CD1c-positive myeloid dendritic cell (primary cell): ENCODE measurements at regions not wholly inside any gene's neighbourhood (a gene's known extent, or its start where the extent isn't known, plus 50 kb on each side); places are given as distances from the start of the nearest gene placed in this dataset.

Experiments used
- DNase-seq: peaks from one replicate; pipeline ENCODE4 v3.0.0-alpha.2; 2016; ENCODE audit errors: extremely low spot score

DNA sequence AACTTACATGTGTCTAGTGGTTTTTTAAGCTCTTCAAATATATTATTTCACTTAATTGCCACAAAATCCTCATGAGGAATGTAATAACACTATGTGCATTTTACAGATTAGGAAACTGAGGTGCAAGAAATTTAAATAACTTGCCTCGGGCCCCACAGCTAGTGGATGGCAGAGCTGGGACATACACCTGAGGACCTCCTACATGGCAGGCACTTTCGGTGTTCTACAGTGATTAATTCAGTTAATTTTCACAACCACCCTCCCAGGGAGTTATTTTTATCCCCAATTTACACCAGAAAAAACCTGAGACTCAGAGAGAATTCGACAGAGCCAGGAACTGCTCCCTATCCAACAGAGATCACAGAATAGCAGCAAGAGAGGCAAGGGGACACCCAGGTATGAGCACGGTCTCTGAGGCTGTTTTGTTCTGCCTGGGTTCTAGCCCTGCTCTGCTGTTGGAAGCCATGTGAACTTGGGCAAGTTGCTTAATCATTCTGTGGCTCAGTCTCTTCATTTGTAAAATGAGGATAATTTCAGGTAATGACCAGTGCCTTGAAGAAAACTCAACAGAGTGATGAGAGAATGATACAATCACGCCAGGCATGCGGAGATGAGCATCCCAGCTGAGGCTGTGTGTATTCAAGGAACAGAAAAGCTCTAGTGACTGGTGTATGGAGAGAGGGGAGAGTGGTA, 82.3 kb downstream of the MYCN start:
- DNase-seq, result no peak

DNA sequence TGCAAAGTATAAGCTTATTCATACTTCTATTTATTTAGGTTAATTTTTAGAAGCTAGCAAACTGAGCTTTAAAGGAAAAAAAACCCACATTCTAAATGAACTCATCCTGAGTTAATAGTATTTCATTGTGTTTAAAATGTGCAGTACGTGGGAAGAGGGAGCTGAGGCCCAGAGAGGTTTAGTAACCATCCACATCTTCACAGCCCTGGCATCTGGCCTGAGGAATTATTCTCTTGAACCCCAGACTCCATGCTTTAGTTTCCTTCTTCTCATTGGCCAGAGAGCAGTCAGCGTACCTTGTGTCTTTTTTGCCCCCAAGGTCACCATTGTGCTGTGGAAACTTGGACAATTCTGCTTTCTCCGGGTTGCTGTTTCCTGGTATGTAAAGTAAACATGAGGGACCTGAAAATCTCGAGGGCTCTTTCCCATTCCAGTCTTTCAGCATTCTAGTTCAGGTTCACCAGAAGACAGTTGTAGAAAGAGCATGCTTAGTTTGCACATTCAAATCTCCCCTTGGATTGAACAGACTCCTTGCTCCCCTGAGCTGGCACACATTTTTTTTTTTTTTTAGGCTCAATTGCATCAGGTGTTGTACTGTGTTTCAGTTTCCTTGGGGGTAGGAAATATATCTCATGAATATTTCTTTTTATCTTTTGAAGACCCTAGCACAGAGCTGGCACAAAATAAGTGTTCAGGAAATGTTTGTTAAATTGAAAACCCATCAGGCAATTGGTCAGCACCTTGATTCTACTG, 81.4 kb downstream of the MYCN start:
- DNase-seq, result no peak

DNA sequence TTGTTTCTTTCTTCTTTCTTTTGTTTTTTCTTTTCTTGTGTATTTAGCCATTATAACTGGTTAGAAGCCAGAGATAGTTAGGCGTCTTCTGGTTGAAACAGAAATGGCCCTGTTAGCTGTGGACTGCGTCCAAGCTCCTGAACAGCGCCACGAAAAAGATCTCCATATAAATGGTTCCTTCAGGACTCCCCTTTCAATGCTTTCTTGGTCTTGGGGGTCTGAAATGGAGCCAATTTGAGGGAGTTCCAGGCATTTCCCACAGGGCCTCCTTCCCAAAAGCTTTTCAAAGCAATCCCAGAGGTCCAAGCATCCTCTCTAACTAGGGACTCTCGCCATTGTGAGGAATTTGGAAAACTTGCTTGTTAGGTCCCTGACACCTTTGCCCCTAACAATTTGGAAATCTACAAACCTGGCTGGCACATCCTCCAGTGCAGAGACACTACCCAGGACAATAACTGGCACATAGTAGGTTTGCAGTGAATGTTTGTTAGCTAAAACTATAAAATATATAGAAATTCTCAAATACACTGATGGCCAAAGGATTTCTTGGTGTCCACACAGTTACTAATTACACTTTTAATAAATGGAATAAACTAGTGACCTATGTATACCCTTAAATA, 80.1 kb downstream of the MYCN start:
- DNase-seq, result no peak

DNA sequence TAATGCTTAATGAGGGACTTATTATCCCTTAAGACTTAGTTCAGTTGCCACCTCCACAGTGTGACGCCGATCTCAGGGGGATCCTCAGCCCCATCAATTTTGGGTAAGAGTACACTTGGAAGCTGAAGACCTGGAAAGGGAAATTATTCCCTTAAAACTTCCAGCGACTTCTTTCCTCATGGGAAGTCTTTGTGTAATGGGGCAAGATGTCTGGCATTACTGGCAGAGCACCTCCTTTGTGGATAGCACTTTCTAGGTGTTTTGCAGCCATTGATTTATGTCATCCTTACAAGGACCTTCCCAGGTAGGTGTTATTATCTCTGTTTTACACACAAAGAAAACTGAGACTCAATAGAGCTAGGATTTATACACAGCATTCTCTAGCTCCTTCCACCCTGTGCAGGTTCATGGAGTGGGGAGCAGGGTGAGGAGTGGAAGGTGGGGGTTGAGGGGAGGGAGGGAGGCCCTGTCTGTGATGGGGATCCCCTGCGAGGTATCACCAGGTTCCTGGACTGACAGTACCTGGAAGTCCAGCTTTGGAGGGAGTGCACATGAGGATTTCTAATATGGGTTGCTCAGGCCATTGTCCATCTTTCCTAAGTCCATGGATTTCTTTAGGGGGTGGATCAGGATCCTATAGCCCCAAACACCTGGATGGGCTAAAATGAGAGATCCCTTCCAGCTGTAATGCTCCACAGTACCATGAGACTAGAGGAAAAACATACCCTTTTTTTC, 79.4 kb downstream of the MYCN start:
- DNase-seq, result no peak

DNA sequence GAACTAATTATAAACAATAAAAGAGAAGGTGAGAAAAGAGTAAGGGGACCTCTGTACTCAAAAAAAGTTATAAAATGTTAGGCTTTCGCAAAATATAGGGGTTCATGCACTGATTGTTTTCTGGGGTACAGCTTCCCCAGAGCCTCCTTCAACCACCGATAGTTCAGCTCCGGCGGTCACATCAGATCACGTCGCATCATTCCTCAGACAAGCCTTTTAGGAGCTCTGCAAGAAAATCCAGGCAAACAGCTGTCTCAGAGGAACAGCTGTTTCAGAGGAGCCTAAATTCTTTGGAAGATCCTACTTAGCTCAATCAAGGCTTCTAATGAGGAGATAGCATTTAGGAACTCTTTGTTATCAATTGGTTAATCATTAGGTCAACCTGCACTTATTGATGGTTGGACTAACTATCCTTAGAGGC, 78.7 kb downstream of the MYCN start:
- no peak for DNase-seq

DNA sequence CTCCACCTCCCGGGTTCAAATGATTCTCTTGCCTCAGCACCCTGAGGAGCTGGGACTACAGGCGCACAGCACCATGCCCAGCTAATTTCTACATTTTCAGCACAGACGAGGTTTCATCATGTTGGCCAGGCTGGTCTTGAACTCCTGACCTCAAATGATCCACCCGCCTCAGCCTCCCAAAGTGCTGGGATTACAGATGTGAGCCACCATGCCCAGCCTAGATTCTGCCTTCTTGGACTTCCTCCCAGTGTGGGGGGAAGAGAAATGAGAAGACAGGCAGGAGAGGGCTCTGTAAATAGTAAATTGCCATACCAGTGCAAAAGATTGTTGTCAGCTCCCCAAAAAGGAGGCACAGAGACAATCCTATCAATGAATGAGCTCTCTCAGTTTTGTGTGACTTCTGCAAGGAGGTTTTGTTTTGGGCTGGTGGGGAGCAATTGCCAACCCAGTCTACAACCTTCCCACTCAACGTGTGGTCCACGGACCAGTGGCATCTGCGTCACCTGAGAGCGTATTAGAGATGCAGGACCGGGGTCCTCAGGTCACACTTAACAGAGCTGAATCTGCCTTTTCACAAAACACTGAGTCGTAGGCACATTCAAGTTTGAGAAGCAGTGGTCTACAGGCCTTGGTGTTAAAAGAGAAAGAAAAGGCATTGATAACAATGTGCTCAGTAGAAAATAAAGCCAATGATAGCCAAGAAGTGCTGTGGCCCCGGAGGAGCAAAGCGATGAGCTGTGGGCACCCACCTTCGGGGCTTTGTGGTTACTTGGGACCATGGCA, 78.1 kb downstream of the MYCN start:
- DNase-seq, result no peak

DNA sequence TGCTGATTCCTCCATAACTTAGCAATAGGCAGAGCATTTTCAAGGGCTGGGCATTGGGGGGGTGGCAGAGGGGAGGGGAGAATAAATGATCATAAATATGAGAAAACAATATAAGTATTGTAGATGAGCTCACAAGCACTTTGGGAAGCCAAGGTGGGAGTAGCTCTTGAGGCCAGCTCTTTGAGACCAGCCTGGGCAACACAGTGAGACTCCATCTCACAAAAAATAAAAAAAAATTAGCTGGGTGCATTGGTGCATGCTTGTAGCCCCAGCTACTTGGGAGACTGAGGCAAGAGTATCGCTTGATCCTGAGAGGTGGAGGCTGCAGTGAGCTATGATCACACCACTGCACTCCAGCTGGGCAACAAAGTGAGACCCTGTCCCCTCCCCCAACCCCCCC, 75.9 kb downstream of the MYCN start:
- DNase-seq, result no peak

DNA sequence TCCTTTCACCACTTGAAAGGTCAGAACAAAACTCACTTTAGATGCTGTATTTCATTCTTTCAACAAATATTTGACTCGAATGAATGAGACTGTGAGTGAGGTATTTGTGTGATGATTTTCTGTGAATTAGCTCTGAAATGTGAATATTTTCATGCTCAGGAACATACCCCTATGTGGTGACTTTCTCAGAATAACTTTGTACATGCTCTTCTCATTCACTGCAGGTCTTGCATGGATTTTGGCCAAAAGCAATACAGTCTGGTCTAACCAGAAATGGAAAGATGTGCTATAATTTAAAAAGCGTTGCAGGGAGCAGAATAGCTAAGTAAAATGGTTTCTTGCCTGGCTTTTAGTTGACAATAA, 75.5 kb downstream of the MYCN start:
- no peak for DNase-seq

DNA sequence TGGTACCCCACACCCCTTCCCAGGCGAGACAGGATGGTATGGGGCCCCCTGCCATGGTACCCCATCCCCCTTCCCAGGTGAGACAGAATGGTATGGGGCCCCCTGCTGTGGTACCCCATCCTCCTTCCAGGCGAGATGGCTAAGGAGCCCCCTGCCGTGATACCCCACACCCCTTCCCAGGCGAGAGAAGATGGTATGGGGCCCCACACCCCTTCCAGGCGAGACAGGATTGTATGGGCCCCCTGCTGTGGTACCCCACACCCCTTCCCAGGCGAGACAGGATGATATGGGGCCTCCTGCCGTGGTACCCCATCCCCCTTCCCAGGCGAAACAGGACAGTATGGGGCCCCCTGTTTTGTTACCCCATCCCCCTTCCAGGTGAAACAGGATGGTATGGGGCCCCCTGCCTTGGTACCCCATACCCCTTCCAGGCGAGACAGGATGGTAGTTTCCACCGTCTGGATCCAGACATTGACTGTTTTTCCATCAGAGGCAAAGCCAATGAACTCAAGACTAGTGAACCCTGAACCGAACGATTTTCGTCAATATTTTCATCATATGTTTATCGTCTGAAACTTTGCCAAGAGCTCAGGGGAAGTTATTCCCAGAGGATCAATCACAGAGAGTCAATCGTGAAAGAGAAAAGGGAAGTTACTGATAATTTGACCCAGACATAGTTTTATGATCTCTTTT, 75.0 kb downstream of the MYCN start:
- DNase-seq, result no peak

DNA sequence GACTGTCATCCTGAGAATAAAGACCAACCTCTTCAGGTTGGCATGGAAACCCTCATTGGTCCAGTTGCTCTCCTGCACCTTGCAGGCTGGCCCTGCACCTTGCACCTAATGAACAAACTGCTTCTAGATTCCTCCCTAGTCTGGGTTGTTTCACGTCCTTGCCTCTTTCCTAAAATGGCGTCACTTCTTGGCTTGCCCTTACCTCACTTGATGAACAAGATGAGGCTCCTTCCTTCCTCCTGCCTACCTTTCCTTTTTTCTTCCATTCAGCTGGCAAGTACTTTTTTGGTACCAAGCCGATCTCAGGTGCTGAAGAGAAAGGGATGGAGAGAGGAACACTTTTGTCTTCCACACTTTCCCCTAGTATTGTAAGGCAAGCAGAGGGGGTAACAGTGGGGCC, 74.5 kb downstream of the MYCN start:
- no peak for DNase-seq

DNA sequence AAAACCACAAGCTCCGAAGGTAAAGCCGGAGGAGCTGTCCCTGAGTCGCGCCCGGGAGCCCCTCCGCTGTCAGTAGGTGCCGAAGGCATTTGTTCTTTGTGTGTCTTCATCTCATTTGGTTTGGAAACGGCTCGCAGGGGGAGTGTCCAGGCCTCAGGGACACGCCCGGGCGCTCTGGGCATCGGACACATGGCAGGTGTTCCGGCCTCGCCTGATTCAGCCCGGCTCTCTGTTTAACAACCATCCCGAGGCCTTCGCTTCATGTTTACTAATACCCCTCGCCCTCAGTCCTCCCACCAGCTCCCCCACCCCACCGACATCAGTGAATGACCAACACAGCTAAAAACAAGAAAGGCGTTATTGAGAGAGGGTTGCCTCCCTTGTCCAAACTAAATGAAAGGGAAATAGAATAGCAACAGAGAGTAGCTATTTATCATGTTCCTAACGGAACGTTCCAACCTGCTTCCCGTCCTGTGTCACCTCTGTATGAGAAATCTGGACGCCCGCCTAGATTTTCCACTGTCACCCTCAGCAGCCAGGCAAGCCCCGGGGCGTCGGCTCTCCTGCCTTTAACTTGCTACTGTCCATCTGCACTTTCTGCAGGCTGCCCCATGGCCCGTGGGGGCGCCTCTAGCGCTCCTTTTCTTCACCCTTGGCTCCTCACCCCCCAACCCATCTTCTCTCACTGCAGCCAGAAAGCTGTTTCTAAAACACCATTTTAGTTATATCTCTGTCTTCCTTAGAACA, 73.9 kb downstream of the MYCN start:
- DNase-seq, result no peak

DNA sequence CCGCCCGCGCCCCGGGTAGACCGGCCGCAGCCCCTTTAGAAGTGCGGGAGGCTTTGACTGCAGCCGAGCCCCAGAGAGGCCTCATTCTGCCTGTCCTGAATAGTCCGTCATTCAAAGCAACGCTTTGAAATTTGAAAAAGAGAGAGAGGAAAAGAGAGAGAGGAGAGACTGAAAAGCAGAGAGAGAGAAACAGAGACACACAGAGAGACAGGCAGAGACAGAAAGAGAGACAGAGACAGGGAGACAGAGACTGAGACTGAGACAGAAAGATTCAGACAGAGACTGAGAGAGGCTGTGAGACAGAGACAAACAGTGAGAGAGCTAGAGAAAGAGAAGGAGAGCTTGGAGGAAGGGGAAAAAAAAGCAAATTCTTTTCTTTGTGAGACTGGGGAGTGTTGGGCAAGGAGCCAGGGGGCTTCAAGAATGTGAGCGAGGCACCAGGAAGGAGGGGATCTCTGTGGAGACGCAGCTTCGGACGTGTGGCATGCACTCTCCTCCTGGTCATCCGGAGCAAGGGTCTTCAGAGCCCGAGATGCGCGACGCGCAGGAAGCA, 73.1 kb downstream of the MYCN start:
- DNase-seq, result no peak

DNA sequence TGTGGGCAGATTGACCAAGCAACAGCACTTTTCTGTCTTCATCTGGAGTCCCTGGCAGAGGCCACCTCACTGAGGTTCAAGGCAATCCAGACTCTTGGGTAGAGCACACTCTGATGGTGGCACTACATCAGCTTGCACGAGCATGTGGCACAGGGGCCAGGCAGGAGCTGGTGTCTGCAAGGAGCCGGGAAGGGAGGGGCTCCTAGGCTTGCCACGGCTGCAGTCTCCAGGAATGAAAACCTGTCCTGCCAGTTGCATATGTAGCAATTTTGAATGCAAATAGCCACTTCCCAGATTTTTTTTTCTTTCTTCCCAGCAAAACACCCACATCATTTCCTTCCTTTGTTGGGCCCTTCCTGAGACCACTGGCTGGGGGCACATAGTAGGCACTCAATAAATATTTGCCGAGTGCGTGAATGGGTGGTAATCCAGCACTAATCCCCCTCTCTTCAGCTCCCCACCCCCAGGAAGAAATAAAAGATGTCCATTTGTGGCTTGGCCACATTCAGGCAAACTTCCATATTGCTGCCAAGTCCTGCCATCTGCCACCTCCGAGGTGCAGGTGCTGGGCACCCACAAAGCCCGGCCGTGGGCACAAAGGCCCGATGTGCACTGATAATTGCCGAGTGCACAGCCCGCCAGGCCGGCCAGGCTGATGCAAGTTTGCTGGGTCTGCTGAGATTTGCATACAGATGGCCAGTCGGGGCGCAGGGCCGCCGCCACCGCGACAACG, 72.4 kb downstream of the MYCN start:
- DNase-seq, result no peak

DNA sequence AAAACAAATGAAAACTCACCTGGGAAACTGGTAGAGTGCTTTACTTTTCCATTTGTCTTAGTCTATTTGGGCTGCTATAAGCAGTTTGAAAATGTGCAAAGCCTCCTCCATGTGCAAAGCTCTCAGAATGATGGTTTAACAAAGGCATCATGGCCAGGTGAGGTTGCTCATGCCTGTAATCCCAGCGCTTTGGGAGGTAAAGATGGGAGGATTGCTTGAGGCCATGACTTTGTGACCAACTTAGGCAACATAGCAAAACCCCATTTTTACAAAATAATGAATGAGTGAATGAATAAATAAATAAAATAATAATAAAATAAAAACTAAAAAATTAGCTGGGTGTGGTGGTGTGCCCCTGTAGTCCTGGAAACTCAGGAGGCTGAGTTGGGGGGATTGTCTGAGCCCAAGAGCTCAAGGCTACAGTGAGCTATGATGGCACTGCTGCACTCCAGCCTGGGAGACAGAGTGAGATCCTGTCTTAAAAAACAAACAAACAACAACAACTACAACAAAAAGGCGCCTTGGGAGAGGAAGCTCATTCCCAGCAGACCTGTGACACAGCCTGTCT, 71.8 kb downstream of the MYCN start:
- DNase-seq, result no peak

DNA sequence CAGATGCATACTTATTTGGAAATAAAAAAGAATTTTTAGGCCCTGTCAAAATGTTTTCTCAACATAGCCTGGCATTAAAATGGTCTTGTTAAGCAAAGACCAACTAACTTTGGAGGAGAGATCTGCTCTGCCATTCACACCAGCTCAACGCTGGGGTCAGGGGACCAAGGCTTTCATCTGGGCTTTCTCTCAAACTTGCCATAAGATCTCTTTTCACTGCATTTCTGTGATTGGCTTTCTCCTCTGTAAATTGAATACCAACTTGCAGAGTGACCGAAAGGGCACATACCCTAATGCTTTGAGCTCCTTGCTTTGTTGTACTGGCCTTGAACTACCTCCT, 71.2 kb downstream of the MYCN start:
- no peak for DNase-seq

DNA sequence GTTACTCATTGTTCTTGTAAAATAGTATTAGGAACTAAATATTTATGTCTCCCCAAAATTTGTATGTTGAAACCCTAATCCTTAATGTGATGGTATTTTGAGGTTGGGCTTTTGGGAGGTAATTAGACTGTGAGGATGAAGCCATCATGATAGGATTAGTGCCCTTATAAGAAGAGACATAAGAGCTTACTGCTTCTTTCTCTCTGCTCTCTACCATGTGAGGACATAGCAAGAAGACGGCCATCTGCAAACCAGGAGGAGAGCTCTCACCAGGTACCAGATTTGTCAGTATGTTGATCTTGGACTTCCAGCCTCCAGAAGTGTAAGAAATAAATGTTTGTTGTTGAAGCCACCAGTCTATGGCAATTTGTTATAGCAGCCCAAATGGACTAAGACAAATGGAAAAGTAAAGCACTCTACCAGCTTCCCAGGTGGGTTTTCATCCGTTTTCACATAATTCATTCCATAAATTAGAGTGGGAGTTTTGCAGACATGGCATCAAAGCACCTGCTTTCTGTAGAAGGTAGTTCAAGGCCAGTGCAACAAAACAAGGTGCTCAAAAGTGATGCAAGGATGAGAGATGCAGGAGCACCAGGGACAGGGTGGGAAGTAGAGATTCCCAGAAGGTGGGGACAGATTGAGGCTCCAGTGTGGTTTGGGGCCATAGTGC, 70.7 kb downstream of the MYCN start:
- DNase-seq, result no peak

DNA sequence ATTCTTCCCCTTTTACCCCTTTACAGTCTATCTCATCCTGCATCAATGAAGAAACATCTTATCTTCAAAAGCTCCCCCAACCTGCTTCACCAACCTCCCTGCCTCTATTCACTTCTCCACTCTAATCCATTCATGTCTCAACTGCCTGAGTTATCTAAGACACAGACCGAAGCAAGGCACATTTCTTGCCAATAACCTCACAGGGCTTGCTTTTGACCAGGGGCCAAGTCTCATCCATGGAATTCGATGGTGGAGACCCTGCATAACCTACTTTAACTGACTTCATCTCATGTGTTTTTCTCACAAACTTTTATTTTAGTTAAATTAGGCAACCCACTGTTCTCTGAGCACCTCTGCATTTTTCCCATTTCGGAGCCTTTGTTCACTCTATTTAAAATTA, 69.7 kb downstream of the MYCN start:
- DNase-seq, result no peak

DNA sequence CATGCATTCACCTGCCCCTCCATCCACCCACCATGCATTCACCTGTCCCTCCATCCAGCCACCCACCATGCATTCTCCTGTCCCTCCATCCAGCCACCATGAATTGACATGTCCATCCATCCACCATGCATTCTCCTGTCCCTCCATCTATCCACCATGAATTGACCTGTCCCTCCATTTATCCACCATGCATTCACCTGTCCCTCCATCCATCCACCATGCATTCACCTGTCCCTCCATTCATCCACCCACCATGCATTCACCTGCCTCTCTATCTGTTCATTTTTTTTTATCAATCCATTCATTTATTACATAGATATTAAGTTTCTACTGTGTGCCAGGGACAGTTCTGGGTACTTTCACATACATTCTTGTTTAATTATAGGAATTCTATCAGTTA, 69.2 kb downstream of the MYCN start:
- no peak for DNase-seq

DNA sequence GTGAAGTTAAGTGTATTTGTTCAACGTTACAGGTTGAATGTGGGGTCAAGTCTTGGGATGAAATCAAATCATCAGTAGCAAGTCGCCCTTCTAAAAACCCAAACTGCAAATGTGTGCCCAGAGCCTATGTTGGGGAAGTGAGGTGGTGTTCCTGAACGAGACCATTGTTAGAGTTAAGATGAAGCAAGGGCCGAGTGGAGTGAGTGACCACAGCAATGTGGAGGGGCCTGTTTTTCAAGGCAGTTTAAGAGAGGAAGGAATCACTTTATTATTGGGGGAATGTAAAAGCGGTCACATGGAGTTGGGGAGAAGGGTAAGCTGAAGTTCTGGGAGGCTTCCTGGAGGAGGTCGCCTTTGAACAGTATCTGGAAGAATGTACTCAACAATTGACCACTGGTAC, 68.5 kb downstream of the MYCN start:
- DNase-seq, result no peak
